PC-9 (cell line): ENCODE measurements at regions not wholly inside any gene's neighbourhood (a gene's known extent, or its start where the extent isn't known, plus 50 kb on each side); places are given as distances from the start of the nearest gene placed in this dataset.

ENCODE experiments used
- CTCF ChIP-seq: fragments of 200-600 bp; sonication (generic); conservative IDR thresholded peaks from 2 replicates; pipeline ENCODE4 v1.6.1; 2017; ENCODE audit warnings: mixed run types, antibody characterized with exemption, mild to moderate bottlenecking, moderate library complexity
- EZH2 ChIP-seq: fragments of 200-600 bp; sonication (generic); IDR thresholded peaks from 2 replicates; pipeline ENCODE4 v1.8.0; 2017; ENCODE audit warnings: antibody characterized with exemption, low read depth

GRCh38 chr3:35857004-35857403 is 217.7 kb downstream of the ARPP21 start:
- no peak for TF ChIP-seq CTCF
- TF ChIP-seq EZH2 = no peak
